HG02759 (cell line): ENCODE measurements at regions not wholly inside any gene's neighbourhood (a gene's known extent, or its start where the extent isn't known, plus 50 kb on each side); places are given as distances from the start of the nearest gene placed in this dataset.
"Not testable (repeated sequence)": the region's sequence is repeated elsewhere in the genome, so short reads cannot be mapped to it uniquely, and the experiment has no call there.

Source experiments
- ATAC-seq: cut with Tn5 transposase; IDR thresholded peaks from one replicate; pipeline ENCODE4 v1.9.1; 2021; ENCODE audit warnings: mild to moderate bottlenecking, moderate library complexity; ENCODE audit not compliant: unreplicated experiment

GRCh38 chr18:46224181-46224775 is 120.1 kb downstream of the HAUS1 start:
- ATAC-seq, result no peak

- ATAC-seq, result no peak
Measured at GRCh38 chr18:46226461-46226860, 122.3 kb downstream of the HAUS1 start.

- ATAC-seq, result not testable (repeated sequence)
Measured at GRCh38 chr18:46229641-46230040, 125.5 kb downstream of the HAUS1 start.

GRCh38 chr18:46236156-46236555 is 132.0 kb downstream of the HAUS1 start:
- no peak for ATAC-seq

- ATAC-seq, result no peak
Measured at GRCh38 chr18:46237891-46238290, 133.7 kb downstream of the HAUS1 start.

GRCh38 chr18:46239549-46239948 is 135.4 kb downstream of the HAUS1 start:
- no peak for ATAC-seq

GRCh38 chr18:46239998-46240397 is 135.8 kb downstream of the HAUS1 start:
- ATAC-seq, result no peak

- ATAC-seq, result not testable (repeated sequence)
Measured at GRCh38 chr18:46241393-46241792, 137.2 kb downstream of the HAUS1 start.

- ATAC-seq, result no peak
Measured at GRCh38 chr18:46242183-46242582, 138.0 kb downstream of the HAUS1 start.

GRCh38 chr18:46243095-46243494 is 138.9 kb downstream of the HAUS1 start:
- ATAC-seq, result no peak

GRCh38 chr18:46243673-46244072 is 139.5 kb downstream of the HAUS1 start:
- ATAC-seq, result no peak

GRCh38 chr18:46246101-46246500 is 141.9 kb downstream of the HAUS1 start:
- no peak for ATAC-seq

- ATAC-seq, result no peak
Measured at GRCh38 chr18:46247942-46248341, 143.8 kb downstream of the HAUS1 start.

GRCh38 chr18:46250084-46250811 is 146.1 kb downstream of the HAUS1 start:
- ATAC-seq, result peak; percentile 98

GRCh38 chr18:46250812-46251173 is 146.6 kb downstream of the HAUS1 start:
- peak; percentile 30 for ATAC-seq

- no peak for ATAC-seq
Measured at GRCh38 chr18:46252759-46253158, 148.6 kb downstream of the HAUS1 start.

GRCh38 chr18:46253498-46253897 is 149.3 kb downstream of the HAUS1 start:
- ATAC-seq, result no peak

GRCh38 chr18:46256078-46256477 is 151.9 kb downstream of the HAUS1 start:
- no peak for ATAC-seq

- ATAC-seq, result no peak
Measured at GRCh38 chr18:46257366-46257765, 153.2 kb downstream of the HAUS1 start.

- no peak for ATAC-seq
Measured at GRCh38 chr18:46260016-46260878, 156.1 kb downstream of the HAUS1 start.

- ATAC-seq, result no peak
Measured at GRCh38 chr18:46260879-46261143, 156.6 kb downstream of the HAUS1 start.

GRCh38 chr18:46261799-46262198 is 157.6 kb downstream of the HAUS1 start:
- no peak for ATAC-seq
